ENCODE measurements at regions not wholly inside any gene's neighbourhood (a gene's known extent, or its start where the extent isn't known, plus 50 kb on each side); places are given as distances from the start of the nearest gene placed in this dataset.
"Not testable (repeated sequence)": the region's sequence is repeated elsewhere in the genome, so short reads cannot be mapped to it uniquely, and the experiment has no call there.

GRCh38 chr4:74544655-74545361, 99.9 kb downstream of the AREG start:
- DNase-seq (ENCODE audit: low spot score), result no peak

DNA sequence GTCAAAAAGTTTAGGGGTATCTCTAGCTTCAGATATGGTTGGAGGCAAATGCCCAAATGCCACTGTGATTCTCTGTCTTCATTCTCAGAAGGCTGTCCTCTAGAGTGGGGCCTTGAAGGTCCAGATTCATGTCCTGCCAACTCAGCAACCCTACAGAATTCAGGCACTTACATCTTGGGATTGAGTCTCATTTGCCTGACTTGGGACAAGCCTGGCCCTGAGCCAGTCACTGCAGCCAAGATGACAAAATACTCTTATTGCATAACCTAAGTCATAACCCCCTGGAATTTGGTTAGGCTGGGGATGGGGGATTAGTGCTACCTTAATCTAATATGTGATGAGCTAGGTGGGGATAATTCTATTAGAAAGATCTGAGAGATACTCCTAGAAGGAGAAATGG, 100.5 kb downstream of the AREG start:
- no peak for DNase-seq (ENCODE audit: low spot score)

DNA sequence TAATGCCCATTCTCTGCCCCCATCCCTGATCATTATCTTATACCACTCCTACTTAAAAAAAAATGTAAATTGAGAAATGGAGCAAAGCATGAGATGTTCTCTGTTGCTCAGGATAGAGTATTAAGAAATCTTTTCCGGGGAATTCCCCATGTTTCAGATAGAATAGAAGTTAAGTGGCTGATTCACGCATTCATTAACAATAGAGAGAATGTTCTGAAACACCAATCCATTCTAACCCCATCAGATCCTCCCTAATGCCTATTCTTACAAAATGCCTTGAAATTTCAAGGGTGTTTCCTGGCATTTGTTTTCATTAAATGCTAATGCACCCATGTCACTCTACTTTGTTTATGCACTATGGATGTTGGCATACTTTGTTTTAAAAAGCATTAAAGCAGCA, 101.1 kb downstream of the AREG start:
- DNase-seq (ENCODE audit: low spot score), result no peak

- no peak for DNase-seq (ENCODE audit: low spot score)
Observed at GRCh38 chr4:74547042-74547441, 102.1 kb downstream of the AREG start.

- DNase-seq (ENCODE audit: low spot score), result no peak
Observed at GRCh38 chr4:74548561-74548960, 103.6 kb downstream of the AREG start.

GRCh38 chr4:74549936-74550335, 105.0 kb downstream of the AREG start:
- no peak for DNase-seq (ENCODE audit: low spot score)

DNA sequence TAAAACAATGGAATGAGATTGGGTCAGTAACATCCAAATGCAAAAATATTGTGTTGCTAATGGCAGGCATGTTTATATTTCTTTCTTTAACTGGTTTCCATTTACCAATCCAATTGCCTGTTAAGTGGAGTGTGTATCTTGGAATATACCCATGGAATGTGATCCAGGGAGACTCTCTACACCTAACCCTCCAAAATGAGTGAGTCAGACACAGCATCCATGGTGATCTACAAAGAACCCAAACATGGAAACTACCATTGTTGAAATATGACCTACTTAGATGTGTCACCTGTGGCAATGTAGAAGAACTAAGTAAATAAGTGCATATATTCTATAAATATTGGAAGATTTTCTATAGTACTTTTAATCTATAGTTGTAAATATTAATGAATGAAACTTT, 110.3 kb downstream of the AREG start:
- no peak for DNase-seq (ENCODE audit: low spot score)

GRCh38 chr4:74555843-74556242, 110.9 kb downstream of the AREG start:
- DNase-seq (ENCODE audit: low spot score), result no peak

DNA sequence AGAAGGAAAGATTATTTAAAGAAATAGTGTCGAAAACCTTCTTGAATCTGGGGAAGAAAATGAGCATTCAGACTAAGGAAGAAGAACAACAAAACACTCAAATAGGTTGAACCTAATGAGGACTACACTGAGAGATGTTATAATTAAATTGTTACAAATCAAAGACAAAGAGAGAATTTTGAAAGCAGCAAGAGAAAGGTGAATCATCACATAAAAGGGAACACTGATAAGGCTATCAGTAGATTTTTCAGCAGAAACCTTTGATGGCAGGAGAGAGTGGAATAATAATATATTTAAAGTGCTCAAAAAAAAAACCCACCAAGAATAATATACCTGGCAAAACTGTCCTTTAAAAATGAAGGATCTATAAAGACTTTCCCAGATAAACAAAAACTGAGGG, 114.9 kb downstream of the AREG start:
- DNase-seq (ENCODE audit: low spot score), result no peak

GRCh38 chr4:74567981-74568380, 123.0 kb downstream of the AREG start:
- no peak for DNase-seq (ENCODE audit: low spot score)

DNA sequence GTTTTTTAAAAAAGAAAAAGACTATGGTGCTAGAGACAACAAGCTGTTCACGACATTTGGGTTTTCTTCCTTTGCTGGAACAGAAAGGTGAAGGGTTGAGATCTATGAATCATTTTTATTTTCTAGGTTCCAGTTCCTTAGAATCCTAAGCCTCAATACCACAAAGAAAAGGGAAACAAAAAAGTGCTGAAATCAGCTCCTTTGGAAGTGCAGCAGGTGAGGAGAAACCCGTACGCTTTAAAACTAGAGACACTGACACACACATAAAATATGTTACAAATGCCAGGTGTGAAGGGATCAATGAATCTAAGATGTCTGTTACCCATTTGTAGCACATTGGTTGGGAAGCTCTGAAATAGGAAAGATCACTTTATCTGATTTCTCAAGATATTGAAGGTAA, 125.2 kb downstream of the AREG start:
- no peak for DNase-seq (ENCODE audit: low spot score)

DNA sequence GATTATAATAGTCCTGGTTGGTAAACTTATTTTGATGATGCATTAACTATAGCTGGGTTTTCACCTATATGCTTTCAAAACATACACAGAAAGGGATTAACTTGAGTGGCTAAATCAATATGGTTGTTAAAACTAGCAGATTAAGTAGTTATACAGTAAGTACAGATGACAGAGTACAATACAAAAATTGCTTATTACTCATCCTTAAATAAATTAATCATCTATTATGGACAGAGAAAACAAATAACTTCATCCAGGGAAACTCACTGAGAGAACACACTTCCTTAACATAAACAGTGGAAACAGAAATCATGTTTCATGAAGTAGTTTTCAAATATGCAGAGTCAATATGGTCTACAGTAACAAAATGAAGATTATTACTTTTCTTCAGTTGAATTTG, 133.4 kb downstream of the AREG start:
- DNase-seq (ENCODE audit: low spot score), result no peak

GRCh38 chr4:74578865-74579264, 133.9 kb downstream of the AREG start:
- DNase-seq (ENCODE audit: low spot score), result not testable (repeated sequence)

DNA sequence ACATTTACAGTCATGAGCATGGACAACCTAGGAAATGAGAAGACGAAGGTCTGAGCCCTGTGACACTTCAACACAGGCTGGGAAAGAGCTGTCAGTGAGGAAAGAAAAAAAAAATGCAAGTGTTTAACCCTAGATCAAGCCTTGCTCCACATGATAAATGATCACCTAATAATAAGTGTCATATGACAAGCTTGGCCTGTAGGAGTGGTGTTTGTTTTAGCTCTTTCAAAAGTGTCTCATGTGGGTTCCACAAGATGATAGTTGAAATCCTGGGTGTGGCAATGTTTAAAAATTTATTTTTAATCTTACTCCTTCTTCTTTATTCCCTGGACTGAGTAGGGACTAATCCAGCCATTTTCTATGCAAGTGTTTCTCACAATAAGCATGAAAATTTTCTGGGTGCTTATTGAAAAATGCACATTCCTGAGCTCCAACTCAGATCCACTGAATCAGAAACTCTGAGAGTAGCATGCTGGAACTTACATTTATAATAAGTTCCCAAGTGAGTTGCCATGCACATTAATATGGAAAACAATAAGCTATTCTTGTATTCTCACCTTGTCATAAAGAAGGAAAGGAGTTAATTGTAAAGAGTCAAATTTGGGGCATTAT, 138.3 kb downstream of the AREG start:
- no peak for DNase-seq (ENCODE audit: low spot score)

DNA sequence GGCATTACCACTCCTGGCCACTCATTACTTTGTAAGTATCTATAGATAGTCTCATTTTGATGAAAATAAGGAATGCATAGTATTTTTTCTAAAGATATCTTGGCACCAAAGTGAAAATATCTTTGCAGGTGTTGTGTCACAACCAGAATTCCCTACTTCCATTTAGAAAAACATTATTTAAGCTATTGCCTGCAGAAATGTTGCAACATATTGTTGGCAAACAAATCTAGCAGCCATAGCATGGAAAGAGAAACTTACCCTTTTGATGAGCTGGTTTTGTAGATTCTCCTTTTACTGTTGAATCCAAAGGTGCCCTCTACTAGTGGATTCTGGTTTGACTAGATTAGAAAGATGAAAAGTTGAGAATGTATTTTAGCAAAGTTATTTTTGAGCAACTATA, 138.8 kb downstream of the AREG start:
- DNase-seq (ENCODE audit: low spot score), result no peak

- DNase-seq (ENCODE audit: low spot score), result no peak
Observed at GRCh38 chr4:74588350-74588749, 143.4 kb downstream of the AREG start.

GRCh38 chr4:74590476-74590875, 145.5 kb downstream of the AREG start:
- no peak for DNase-seq (ENCODE audit: low spot score)

GRCh38 chr4:74598611-74599325, 153.8 kb downstream of the AREG start:
- DNase-seq (ENCODE audit: low spot score), result no peak

GRCh38 chr4:74603186-74603585, 158.2 kb downstream of the AREG start:
- DNase-seq (ENCODE audit: low spot score), result no peak

DNA sequence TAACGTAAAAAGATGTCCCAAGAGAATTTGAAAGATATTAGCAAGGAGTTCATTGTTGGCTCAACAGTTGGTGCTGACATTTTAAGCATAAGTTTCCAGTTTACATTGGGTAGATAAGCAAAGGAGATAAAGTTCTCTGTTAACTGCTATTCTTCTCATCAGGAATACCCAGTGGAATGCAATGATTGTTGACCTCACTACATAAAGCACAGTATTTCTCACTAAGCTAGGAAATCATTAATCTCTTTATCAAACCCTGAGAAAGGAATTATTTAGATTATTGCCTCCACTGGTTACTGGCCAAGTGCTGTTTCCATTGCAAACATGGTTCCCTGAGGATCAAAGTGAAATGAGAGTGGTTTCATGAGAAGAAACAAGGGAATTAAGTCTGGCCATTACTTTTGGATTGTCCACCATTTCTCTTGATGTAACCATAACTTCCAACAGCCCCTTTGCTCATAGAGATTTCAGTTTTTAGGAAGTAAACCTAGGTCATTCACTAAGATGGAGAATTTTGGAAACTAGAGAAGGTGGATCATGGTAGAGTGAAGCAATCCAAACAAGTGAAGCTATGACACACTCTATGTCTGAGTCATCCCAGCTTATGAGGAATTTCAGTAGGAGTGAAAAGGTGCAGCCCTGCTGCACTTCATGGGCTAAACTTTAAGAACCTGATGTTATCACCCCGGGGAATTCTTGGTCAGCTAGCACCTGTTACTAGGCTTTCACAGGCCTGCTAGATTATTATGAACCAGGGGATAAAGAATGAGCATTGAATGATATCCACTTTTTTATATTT, 163.4 kb downstream of the AREG start:
- DNase-seq (ENCODE audit: low spot score), result no peak

GRCh38 chr4:74610491-74610890, 165.6 kb downstream of the AREG start:
- no peak for DNase-seq (ENCODE audit: low spot score)

GRCh38 chr4:74612837-74613236, 167.9 kb downstream of the AREG start:
- DNase-seq (ENCODE audit: low spot score), result no peak

GRCh38 chr4:74613266-74613665, 168.3 kb downstream of the AREG start:
- no peak for DNase-seq (ENCODE audit: low spot score)
